ENCODE measurements at regions not wholly inside any gene's neighbourhood (a gene's known extent, or its start where the extent isn't known, plus 50 kb on each side); places are given as distances from the start of the nearest gene placed in this dataset. TPM values are rescaled to one million over a fixed set of nuclear protein-coding genes. Genes with fewer than 3 reads are reported as not detected.

- H3K27ac ChIP-seq (ENCODE audit: low read depth, low read length) = no peak overlapping the region
- H3K27me3 ChIP-seq (ENCODE audit: control insufficient read depth, insufficient read depth, low read length) = no peaks in the 10 kb centered on the region
- DNase-seq (ENCODE audit: low read depth, low spot score) = no peak
- POLR2A ChIA-PET = interaction anchor here (0.9 kb wide), 1 partner anchor 44 kb away, joined by 3 read pairs; no protein-coding TSS in a partner anchor
- no peak overlapping the region for H3K4me3 ChIP-seq (ENCODE audit: low read depth, low read length)
- TF ChIP-seq, protein P1, sequence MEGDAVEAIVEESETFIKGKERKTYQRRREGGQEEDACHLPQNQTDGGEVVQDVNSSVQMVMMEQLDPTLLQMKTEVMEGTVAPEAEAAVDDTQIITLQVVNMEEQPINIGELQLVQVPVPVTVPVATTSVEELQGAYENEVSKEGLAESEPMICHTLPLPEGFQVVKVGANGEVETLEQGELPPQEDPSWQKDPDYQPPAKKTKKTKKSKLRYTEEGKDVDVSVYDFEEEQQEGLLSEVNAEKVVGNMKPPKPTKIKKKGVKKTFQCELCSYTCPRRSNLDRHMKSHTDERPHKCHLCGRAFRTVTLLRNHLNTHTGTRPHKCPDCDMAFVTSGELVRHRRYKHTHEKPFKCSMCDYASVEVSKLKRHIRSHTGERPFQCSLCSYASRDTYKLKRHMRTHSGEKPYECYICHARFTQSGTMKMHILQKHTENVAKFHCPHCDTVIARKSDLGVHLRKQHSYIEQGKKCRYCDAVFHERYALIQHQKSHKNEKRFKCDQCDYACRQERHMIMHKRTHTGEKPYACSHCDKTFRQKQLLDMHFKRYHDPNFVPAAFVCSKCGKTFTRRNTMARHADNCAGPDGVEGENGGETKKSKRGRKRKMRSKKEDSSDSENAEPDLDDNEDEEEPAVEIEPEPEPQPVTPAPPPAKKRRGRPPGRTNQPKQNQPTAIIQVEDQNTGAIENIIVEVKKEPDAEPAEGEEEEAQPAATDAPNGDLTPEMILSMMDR (IDR thresholded peaks at IDR 0.05; ENCODE audit: low read depth, low read length) = peak; percentile 24
- no peaks in the 10 kb centered on the region for H3K9me3 ChIP-seq (ENCODE audit: control insufficient read depth, insufficient read depth, low read length)
- CTCF ChIA-PET = interaction anchor here (0.6 kb wide), 1 partner anchor 371 kb away, joined by 3 read pairs; no protein-coding TSS in a partner anchor
Measured at GRCh38 chr16:47774661-47775060, 313.5 kb downstream of the PHKB start.

- H3K27ac ChIP-seq (ENCODE audit: low read depth, low read length) = no peak overlapping the region
- ChIA-PET CTCF (no interaction called here), POLR2A (no interaction called here)
- H3K9me3 ChIP-seq (ENCODE audit: control insufficient read depth, insufficient read depth, low read length) = no peaks in the 10 kb centered on the region
- no peak overlapping the region for H3K4me3 ChIP-seq (ENCODE audit: low read depth, low read length)
- DNase-seq (ENCODE audit: low read depth, low spot score) = no peak
- peaks cover 3% of the 10 kb centered on the region for H3K27me3 ChIP-seq (ENCODE audit: control insufficient read depth, insufficient read depth, low read length)
- TF ChIP-seq, protein P1 (IDR thresholded peaks at IDR 0.05; ENCODE audit: low read depth, low read length) = no peak
Measured at GRCh38 chr16:47753659-47754058, 292.5 kb downstream of the PHKB start.

Small RNA genes in the stretch of these regions (small RNA-seq; reads per million reads assigned to genes)
- not detected for gene AC141846.1 (ENCODE audit: insufficient read length, low read depth)
